PC-9 (cell line): ENCODE measurements at regions not wholly inside any gene's neighbourhood (a gene's known extent, or its start where the extent isn't known, plus 50 kb on each side); places are given as distances from the start of the nearest gene placed in this dataset.

Experiments
- CTCF ChIP-seq: fragments of 200-600 bp; sonication (generic); conservative IDR thresholded peaks from 2 replicates; pipeline ENCODE4 v1.6.1; 2017; ENCODE audit warnings: mixed run types, antibody characterized with exemption, mild to moderate bottlenecking, moderate library complexity
- EZH2 ChIP-seq: fragments of 200-600 bp; sonication (generic); IDR thresholded peaks from 2 replicates; pipeline ENCODE4 v1.8.0; 2017; ENCODE audit warnings: antibody characterized with exemption, low read depth

GRCh38 chr1:181213056-181213455 lies 124.6 kb downstream of the IER5 start:
- no peak for TF ChIP-seq CTCF
- TF ChIP-seq EZH2 = no peak
